ENCODE measurements at regions not wholly inside any gene's neighbourhood (a gene's known extent, or its start where the extent isn't known, plus 50 kb on each side); places are given as distances from the start of the nearest gene placed in this dataset.
"Not testable (repeated sequence)": the region's sequence is repeated elsewhere in the genome, so short reads cannot be mapped to it uniquely, and the experiment has no call there.

- H3K27ac ChIP-seq (ENCODE audit: low read depth in 1 of 2, low read length in 2 of 2), result peak overlapping the region; percentile 98 to 100
- Mint-ChIP-seq H3K36me3 (peaks cover 38 to 80% of the 10 kb centered on the region in 2 donors), H3K27me3 (ENCODE audit: low read depth in 3 of 3) (peaks cover 0 to 2% (median 0%) of the 10 kb centered on the region in 3 donors), H3K4me3 (peak overlapping the region; percentile 48 to 59), H3K4me1 (peaks cover 78% of the 10 kb centered on the region), H3K27ac (peak overlapping the region; percentile 90 to 100 (median 100)), H3K9me3 (peaks cover 0 to 10% (median 0%) of the 10 kb centered on the region in 7 donors)
- no peak overlapping the region for H3K4me2 ChIP-seq (replicated peaks; ENCODE audit: extremely low read depth, low read length, poor library complexity, severe bottlenecking)
- no peak for TF ChIP-seq CTCF (IDR thresholded peaks at IDR 0.05)
- no peak overlapping the region for H3K9ac ChIP-seq (ENCODE audit: insufficient read depth, low read length, poor library complexity, severe bottlenecking)
- DNase-seq, result no peak
- intact Hi-C loops (cut with micrococcal nuclease), result no loop called here
- H4K20me1 ChIP-seq (ENCODE audit: insufficient read depth, low read length), result no peaks in the 10 kb centered on the region
- 70% methylated on average over 16 of the region's 18 CpGs for WGBS (ENCODE audit: insufficient coverage)
- H3K36me3 ChIP-seq (replicated peaks in 1 of 2; ENCODE audit: control insufficient read depth in 1 of 2, insufficient read depth in 2 of 2, low read length in 2 of 2), result peaks cover 10 to 12% of the 10 kb centered on the region in 2 donors
- H3K27me3 ChIP-seq (ENCODE audit: control insufficient read depth in 2 of 2, insufficient read depth in 2 of 2, low read length in 2 of 2), result no peaks in the 10 kb centered on the region
- H3K4me1 ChIP-seq (ENCODE audit: control insufficient read depth in 1 of 2, insufficient read depth in 2 of 2, low read length in 2 of 2), result peaks cover 79 to 82% of the 10 kb centered on the region in 2 donors
- H3K4me3 ChIP-seq (replicated peaks in 1 of 3; ENCODE audit: low read depth in 2 of 3, low read length in 3 of 3), result peak overlapping the region in 1 of 3 experiments; percentile 4
- no peak overlapping the region for H2AFZ ChIP-seq (ENCODE audit: insufficient read depth, low read depth, low read length, poor library complexity, severe bottlenecking)
- H3K9me3 ChIP-seq (replicated peaks in 1 of 2; ENCODE audit: control insufficient read depth in 1 of 2, insufficient read depth in 1 of 2, low read length in 2 of 2), result no peaks in the 10 kb centered on the region
- H3K79me2 ChIP-seq (ENCODE audit: insufficient read depth, low read length), result peaks cover 36% of the 10 kb centered on the region
These were observed 169.2 kb downstream of the LAT start for GRCh38 chr16:29154088-29154487.

GRCh38 chr16:29153307-29153706 lies 168.5 kb downstream of the LAT start:
- intact Hi-C loops (cut with micrococcal nuclease), result not testable (repeated sequence)
- peaks cover 0 to 10% (median 0%) of the 10 kb centered on the region in 7 donors for H3K9me3 Mint-ChIP-seq
- H3K4me1 ChIP-seq (ENCODE audit: control insufficient read depth in 1 of 2, insufficient read depth in 2 of 2, low read length in 2 of 2), result peaks cover 81 to 82% of the 10 kb centered on the region in 2 donors

DNA sequence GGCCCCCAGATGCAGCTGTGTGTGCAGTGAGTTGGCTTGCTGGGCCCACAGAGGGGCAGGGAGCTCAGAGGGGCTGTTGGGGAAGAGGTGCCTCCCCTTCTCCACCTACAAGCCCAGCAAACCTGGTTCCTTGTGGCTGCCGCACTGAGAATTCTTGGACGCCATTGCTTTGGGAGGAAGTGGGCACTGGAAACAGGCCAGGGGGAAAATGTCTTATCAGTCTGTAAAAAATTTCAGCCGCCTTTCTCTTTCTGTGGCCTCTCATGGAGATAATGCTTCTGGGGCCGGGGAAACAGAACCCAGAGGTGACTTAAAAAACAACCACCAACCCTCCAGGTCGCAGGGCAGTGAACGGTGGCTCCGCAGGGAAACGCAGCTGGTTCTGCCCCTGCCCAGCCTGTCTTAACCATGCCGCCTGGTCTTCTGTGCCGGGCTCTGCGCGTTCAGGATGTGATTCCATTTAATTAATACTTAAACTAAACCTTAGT lies 167.7 kb downstream of the LAT start:
- H3K4me1 Mint-ChIP-seq, result peaks cover 82% of the 10 kb centered on the region
- intact Hi-C loops (cut with micrococcal nuclease); H3K9me3 ChIP-seq (replicated peaks in 1 of 2; ENCODE audit: control insufficient read depth in 1 of 2, insufficient read depth in 1 of 2, low read length in 2 of 2); H3K4me3 ChIP-seq (replicated peaks in 1 of 3; ENCODE audit: low read depth in 2 of 3, low read length in 3 of 3); H2AFZ ChIP-seq (ENCODE audit: insufficient read depth, low read depth, low read length, poor library complexity, severe bottlenecking); H3K27me3 ChIP-seq (ENCODE audit: control insufficient read depth in 2 of 2, insufficient read depth in 2 of 2, low read length in 2 of 2); H3K27me3 Mint-ChIP-seq (ENCODE audit: low read depth in 3 of 3); H3K4me2 ChIP-seq (replicated peaks; ENCODE audit: extremely low read depth, low read length, poor library complexity, severe bottlenecking); H4K20me1 ChIP-seq (ENCODE audit: insufficient read depth, low read length): not testable (repeated sequence)
- H3K9me3 Mint-ChIP-seq, result peaks cover 0 to 10% (median 0%) of the 10 kb centered on the region in 7 donors
- H3K27ac ChIP-seq (ENCODE audit: low read depth in 1 of 2, low read length in 2 of 2), result peak overlapping the region; percentile 58 to 68
- peak overlapping the region in 1 of 2 donors; percentile 58 for H3K4me3 Mint-ChIP-seq
- peak overlapping the region; percentile 89 to 96 (median 90) for H3K27ac Mint-ChIP-seq
- peak in 1 of 3 donors; percentile 49 for DNase-seq
- peak overlapping the region; percentile 21 for H3K9ac ChIP-seq (ENCODE audit: insufficient read depth, low read length, poor library complexity, severe bottlenecking)
- peaks cover 43 to 76% of the 10 kb centered on the region in 2 donors for H3K36me3 Mint-ChIP-seq
- 16% methylated on average over 4 of the region's 12 CpGs for WGBS (ENCODE audit: insufficient coverage)
- H3K4me1 ChIP-seq (ENCODE audit: control insufficient read depth in 1 of 2, insufficient read depth in 2 of 2, low read length in 2 of 2), result peaks cover 81 to 82% of the 10 kb centered on the region in 2 donors
- H3K36me3 ChIP-seq (replicated peaks in 1 of 2; ENCODE audit: control insufficient read depth in 1 of 2, insufficient read depth in 2 of 2, low read length in 2 of 2), result peaks cover 7 to 13% of the 10 kb centered on the region in 2 donors
- peaks cover 24% of the 10 kb centered on the region for H3K79me2 ChIP-seq (ENCODE audit: insufficient read depth, low read length)

More at GRCh38 chr16:29153307-29153706, 168.5 kb downstream of the LAT start:
- H3K4me2 ChIP-seq (replicated peaks; ENCODE audit: extremely low read depth, low read length, poor library complexity, severe bottlenecking); H3K27me3 Mint-ChIP-seq (ENCODE audit: low read depth in 3 of 3); H3K4me3 Mint-ChIP-seq; H3K36me3 ChIP-seq (replicated peaks in 1 of 2; ENCODE audit: control insufficient read depth in 1 of 2, insufficient read depth in 2 of 2, low read length in 2 of 2); H3K4me3 ChIP-seq (replicated peaks in 1 of 3; ENCODE audit: low read depth in 2 of 3, low read length in 3 of 3); H3K9ac ChIP-seq (ENCODE audit: insufficient read depth, low read length, poor library complexity, severe bottlenecking); DNase-seq; H3K9me3 ChIP-seq (replicated peaks in 1 of 2; ENCODE audit: control insufficient read depth in 1 of 2, insufficient read depth in 1 of 2, low read length in 2 of 2); H2AFZ ChIP-seq (ENCODE audit: insufficient read depth, low read depth, low read length, poor library complexity, severe bottlenecking); H4K20me1 ChIP-seq (ENCODE audit: insufficient read depth, low read length); H3K27me3 ChIP-seq (ENCODE audit: control insufficient read depth in 2 of 2, insufficient read depth in 2 of 2, low read length in 2 of 2): not testable (repeated sequence)
- Mint-ChIP-seq H3K4me1 (peaks cover 83% of the 10 kb centered on the region), H3K36me3 (peaks cover 40 to 78% of the 10 kb centered on the region in 2 donors), H3K27ac (peak overlapping the region in 4 of 7 donors; percentile 7 to 100 (median 70))
- peak overlapping the region; percentile 32 to 100 for H3K27ac ChIP-seq (ENCODE audit: low read depth in 1 of 2, low read length in 2 of 2)
- H3K79me2 ChIP-seq (ENCODE audit: insufficient read depth, low read length), result peaks cover 29% of the 10 kb centered on the region
- 84% methylated on average over 7 of the region's 15 CpGs for WGBS (ENCODE audit: insufficient coverage)
